ENCODE measurements at regions not wholly inside any gene's neighbourhood (a gene's known extent, or its start where the extent isn't known, plus 50 kb on each side); places are given as distances from the start of the nearest gene placed in this dataset.

DNA sequence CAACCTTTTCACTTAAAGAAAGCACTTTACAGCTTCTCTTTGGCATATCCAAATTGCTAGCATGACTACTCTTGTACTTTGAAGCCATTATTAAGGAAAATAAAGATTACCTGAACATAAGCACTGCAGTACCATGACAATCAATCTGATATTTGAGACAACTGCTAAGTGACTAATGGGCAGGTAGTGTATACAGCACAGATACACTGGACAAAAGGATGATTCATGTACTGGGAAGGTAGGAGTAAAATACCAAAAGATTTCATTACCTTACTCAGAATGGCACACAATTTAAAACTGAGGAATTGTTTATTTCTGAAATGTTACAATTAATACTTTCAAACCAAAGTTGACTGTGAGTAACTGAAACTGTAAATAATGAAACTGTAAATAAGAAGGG lies 1054.3 kb upstream of the TENM4 start:
- TF ChIP-seq POLR2A (IDR thresholded peaks at IDR 0.05; ENCODE audit: low read depth, low read length) (no peak), POLR2AphosphoS5 (IDR thresholded peaks at IDR 0.05; ENCODE audit: low read depth, low read length) (no peak)

Measured in GM12892 (cell line).